Chondrocyte (in vitro differentiated cells): ENCODE measurements at regions not wholly inside any gene's neighbourhood (a gene's known extent, or its start where the extent isn't known, plus 50 kb on each side); places are given as distances from the start of the nearest gene placed in this dataset.

ENCODE experiments used
- DNase-seq: peaks from one replicate; pipeline ENCODE4 v3.0.0; 2021; ENCODE audit warnings: mixed read lengths, low spot score
- H3K27ac Mint-ChIP-seq: one replicate; pipeline ENCODE4 v1.8.0; 2021; ENCODE audit warnings: mild to moderate bottlenecking, moderate library complexity, mixed read lengths; ENCODE audit not compliant: unreplicated experiment
- H3K27me3 Mint-ChIP-seq: 2 replicates; pipeline ENCODE4 v1.8.0; 2021; ENCODE audit warnings: low read depth, mixed read lengths
- H3K36me3 Mint-ChIP-seq: 2 replicates; pipeline ENCODE4 v1.8.0; 2021; ENCODE audit warnings: low read depth, mixed read lengths
- H3K4me1 Mint-ChIP-seq: 2 replicates; pipeline ENCODE4 v1.8.0; 2021; ENCODE audit warnings: low read depth, mild to moderate bottlenecking, mixed read lengths
- H3K4me3 Mint-ChIP-seq: one replicate; pipeline ENCODE4 v1.8.0; 2021; ENCODE audit warnings: mild to moderate bottlenecking, moderate library complexity, mixed read lengths; ENCODE audit not compliant: unreplicated experiment
- H3K9me3 Mint-ChIP-seq: 2 replicates; pipeline ENCODE4 v1.8.0; 2021; ENCODE audit warnings: low read depth, mixed read lengths
- TF ChIP-seq, protein P1 (sequence below): fragments of 200-600 bp; sonication (generic); IDR thresholded peaks from 2 replicates; pipeline ENCODE4 v1.5.0; 2021; ENCODE audit warnings: antibody characterized with exemption, mild to moderate bottlenecking, moderate library complexity

DNA sequence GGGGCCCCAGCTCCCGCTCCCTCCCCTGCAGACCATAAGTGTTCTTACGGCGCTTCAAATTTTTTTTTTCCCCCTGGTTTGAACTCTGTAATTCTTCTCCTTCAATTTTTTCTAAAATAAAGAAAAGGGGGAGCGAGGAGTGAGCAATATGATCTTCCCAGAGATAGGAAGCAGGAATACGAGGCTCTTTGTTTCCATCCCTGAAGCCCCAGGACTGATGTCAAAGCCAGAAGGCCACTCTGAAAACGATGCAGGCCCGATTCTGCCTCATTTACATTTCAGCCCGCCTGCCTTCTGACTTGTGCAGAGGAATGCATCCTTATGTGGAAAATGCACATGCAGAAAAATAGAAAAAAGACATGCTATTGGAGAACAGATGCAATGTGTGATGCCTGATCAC lies 401.5 kb upstream of the MKI67 start:
- H3K4me1 Mint-ChIP-seq = peaks cover 6% of the 10 kb centered on the region
- DNase-seq = no peak
- no peak overlapping the region for H3K27ac Mint-ChIP-seq
- H3K27me3 Mint-ChIP-seq = peaks cover 12% of the 10 kb centered on the region
- peaks cover 3% of the 10 kb centered on the region for H3K9me3 Mint-ChIP-seq
- no peak overlapping the region for H3K4me3 Mint-ChIP-seq
- H3K36me3 Mint-ChIP-seq = no peaks in the 10 kb centered on the region
- TF ChIP-seq, protein P1, sequence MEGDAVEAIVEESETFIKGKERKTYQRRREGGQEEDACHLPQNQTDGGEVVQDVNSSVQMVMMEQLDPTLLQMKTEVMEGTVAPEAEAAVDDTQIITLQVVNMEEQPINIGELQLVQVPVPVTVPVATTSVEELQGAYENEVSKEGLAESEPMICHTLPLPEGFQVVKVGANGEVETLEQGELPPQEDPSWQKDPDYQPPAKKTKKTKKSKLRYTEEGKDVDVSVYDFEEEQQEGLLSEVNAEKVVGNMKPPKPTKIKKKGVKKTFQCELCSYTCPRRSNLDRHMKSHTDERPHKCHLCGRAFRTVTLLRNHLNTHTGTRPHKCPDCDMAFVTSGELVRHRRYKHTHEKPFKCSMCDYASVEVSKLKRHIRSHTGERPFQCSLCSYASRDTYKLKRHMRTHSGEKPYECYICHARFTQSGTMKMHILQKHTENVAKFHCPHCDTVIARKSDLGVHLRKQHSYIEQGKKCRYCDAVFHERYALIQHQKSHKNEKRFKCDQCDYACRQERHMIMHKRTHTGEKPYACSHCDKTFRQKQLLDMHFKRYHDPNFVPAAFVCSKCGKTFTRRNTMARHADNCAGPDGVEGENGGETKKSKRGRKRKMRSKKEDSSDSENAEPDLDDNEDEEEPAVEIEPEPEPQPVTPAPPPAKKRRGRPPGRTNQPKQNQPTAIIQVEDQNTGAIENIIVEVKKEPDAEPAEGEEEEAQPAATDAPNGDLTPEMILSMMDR = no peak

DNA sequence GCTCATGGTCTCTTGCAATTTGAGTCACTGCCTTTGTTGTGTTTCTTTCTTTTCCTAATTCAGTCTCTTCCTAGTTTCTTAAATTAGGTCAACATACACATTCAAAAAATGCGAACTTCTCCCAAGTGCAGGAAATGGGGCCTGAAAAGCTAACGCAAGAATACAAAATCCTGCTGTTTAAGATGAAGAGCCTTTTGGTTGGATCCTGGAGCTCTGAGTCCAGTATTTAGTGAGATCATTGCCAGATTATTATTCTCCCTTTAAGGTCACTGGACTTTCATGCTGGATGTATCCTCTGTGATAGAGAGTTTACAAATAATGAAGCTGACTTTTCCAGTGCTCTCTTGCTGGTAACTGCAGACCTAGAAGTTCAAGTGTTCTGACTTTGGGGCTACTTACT lies 401.9 kb upstream of the MKI67 start:
- DNase-seq = no peak
- Mint-ChIP-seq H3K4me3 (no peak overlapping the region), H3K4me1 (peaks cover 6% of the 10 kb centered on the region), H3K9me3 (peaks cover 3% of the 10 kb centered on the region), H3K27ac (no peak overlapping the region), H3K36me3 (no peaks in the 10 kb centered on the region), H3K27me3 (peaks cover 14% of the 10 kb centered on the region)
- TF ChIP-seq, protein P1 = no peak

DNA sequence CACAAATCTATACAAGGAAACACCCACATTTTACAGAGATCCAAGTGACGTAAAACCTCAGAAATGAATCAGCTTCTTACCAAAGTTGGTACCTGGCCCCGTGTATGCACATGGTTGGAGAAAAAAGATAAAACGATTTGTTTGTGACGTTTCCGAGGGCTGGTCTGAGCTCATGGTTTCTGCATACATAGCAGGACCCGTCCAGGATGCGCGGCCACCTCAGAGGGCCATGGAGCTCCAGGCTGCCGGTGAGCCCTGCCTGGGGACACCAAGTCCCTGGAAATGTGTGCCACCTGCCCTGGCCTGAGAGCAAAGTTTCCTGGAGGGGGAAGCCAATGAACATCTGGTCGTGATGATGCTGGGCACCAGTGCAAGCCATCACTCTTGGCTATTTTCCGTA lies 402.6 kb upstream of the MKI67 start:
- peaks cover 6% of the 10 kb centered on the region for H3K4me1 Mint-ChIP-seq
- H3K27ac Mint-ChIP-seq = no peak overlapping the region
- no peaks in the 10 kb centered on the region for H3K36me3 Mint-ChIP-seq
- TF ChIP-seq, protein P1 = no peak
- DNase-seq = no peak
- peaks cover 1% of the 10 kb centered on the region for H3K9me3 Mint-ChIP-seq
- no peak overlapping the region for H3K4me3 Mint-ChIP-seq
- peaks cover 15% of the 10 kb centered on the region for H3K27me3 Mint-ChIP-seq

DNA sequence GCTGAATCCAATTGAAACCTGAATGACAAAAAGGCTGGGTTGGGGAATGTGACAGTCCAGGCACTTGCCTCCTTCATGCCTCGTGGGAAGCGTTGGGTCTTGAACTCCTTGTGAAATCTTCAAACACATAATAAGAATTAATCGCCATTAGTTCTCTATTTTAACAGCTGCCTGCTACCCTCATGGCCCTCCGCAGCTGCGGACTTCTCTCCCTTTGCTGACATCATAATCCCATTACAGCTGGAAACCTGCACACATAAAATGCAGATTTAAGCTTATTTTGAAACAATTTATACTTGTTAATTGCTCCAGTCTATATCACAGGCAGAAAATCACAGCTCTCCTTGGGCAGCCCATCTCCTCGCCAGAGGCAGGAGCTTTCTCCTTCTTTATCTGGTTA lies 403.0 kb upstream of the MKI67 start:
- Mint-ChIP-seq H3K4me3 (no peak overlapping the region), H3K9me3 (no peaks in the 10 kb centered on the region), H3K4me1 (peaks cover 6% of the 10 kb centered on the region), H3K27ac (no peak overlapping the region), H3K36me3 (no peaks in the 10 kb centered on the region), H3K27me3 (peaks cover 15% of the 10 kb centered on the region)
- TF ChIP-seq, protein P1 = no peak
- no peak for DNase-seq

DNA sequence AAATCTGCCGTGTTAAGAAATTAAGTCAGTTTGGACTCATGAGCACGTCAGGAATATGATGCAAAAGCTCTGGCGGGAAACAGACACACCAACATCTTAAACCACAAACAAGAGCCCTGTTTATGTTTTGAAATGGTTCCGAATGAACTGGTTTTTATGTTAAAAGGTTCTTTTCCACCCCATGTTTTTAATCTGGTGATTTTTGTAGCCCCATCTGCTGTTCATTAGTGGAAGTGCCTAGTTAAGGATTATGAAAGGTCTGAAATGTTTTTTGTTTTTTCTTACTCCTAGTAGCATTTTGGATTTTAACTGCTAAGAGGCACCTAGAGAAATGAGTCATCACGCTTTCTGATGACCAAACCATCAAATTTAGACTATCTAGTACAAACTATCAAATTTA lies 404.1 kb upstream of the MKI67 start:
- H3K36me3 Mint-ChIP-seq = no peaks in the 10 kb centered on the region
- no peak for DNase-seq
- peaks cover 6% of the 10 kb centered on the region for H3K4me1 Mint-ChIP-seq
- H3K9me3 Mint-ChIP-seq = no peaks in the 10 kb centered on the region
- no peak overlapping the region for H3K27ac Mint-ChIP-seq
- peaks cover 19% of the 10 kb centered on the region for H3K27me3 Mint-ChIP-seq
- TF ChIP-seq, protein P1 = peak; percentile 79
- H3K4me3 Mint-ChIP-seq = no peak overlapping the region
